GM23248 (cell line): ENCODE measurements at regions not wholly inside any gene's neighbourhood (a gene's known extent, or its start where the extent isn't known, plus 50 kb on each side); places are given as distances from the start of the nearest gene placed in this dataset.

Source experiments
- EZH2 ChIP-seq: fragments of 200-600 bp; sonication (generic); IDR thresholded peaks from 2 replicates; pipeline ENCODE4 v1.6.1; 2018; ENCODE audit warnings: antibody characterized with exemption, mild to moderate bottlenecking; ENCODE audit not compliant: insufficient read depth, poor library complexity, severe bottlenecking
- EZH2phosphoT487 ChIP-seq: fragments of 200-600 bp; sonication (generic); IDR thresholded peaks from 2 replicates; pipeline ENCODE4 v1.6.1; 2018; ENCODE audit warnings: antibody characterized with exemption, moderate library complexity, mild to moderate bottlenecking, low read depth; ENCODE audit not compliant: insufficient read depth

- TF ChIP-seq EZH2phosphoT487 (no peak), EZH2 (no peak)
These were observed 234.4 kb upstream of the GRAMD2B start for GRCh38 chr5:126188804-126189203.
